Effector memory CD8-positive, alpha-beta T cell (primary cell): ENCODE measurements at regions not wholly inside any gene's neighbourhood (a gene's known extent, or its start where the extent isn't known, plus 50 kb on each side); places are given as distances from the start of the nearest gene placed in this dataset.

Experiments
- ATAC-seq: fragments of 150-1000 bp; cut with Tn5 transposase; replicated peaks from 2 replicates; pipeline ENCODE4 v1.10.0; 2021; ENCODE audit warnings: mild to moderate bottlenecking, moderate library complexity
- DNase-seq, 3 experiments: peaks; one replicate each; pipeline ENCODE4 v3.0.0; 2021
- H3K27ac Mint-ChIP-seq, 2 donors: one replicate each; pipeline ENCODE4 v1.8.0; 2022; ENCODE audit warnings: mild to moderate bottlenecking in 2 of 2, mixed read lengths in 2 of 2, moderate library complexity in 2 of 2
- H3K27me3 Mint-ChIP-seq, 2 donors: one replicate each; pipeline ENCODE4 v1.8.0; 2022; ENCODE audit warnings: mixed read lengths in 2 of 2
- H3K36me3 Mint-ChIP-seq: one replicate; pipeline ENCODE4 v1.8.0; 2022; ENCODE audit warnings: mild to moderate bottlenecking, moderate library complexity, mixed read lengths; ENCODE audit not compliant: insufficient read depth
- H3K4me1 Mint-ChIP-seq, 2 donors: one replicate each; pipeline ENCODE4 v1.8.0; 2022; ENCODE audit warnings: low read depth in 2 of 2, mixed read lengths in 2 of 2
- H3K4me3 Mint-ChIP-seq, 2 donors: one replicate each; pipeline ENCODE4 v1.8.0; 2022; ENCODE audit warnings: mild to moderate bottlenecking in 2 of 2, mixed read lengths in 2 of 2, moderate library complexity in 2 of 2
- H3K9me3 Mint-ChIP-seq, 2 donors: one replicate each; pipeline ENCODE4 v1.8.0; 2022; ENCODE audit warnings: mixed read lengths in 2 of 2

DNA sequence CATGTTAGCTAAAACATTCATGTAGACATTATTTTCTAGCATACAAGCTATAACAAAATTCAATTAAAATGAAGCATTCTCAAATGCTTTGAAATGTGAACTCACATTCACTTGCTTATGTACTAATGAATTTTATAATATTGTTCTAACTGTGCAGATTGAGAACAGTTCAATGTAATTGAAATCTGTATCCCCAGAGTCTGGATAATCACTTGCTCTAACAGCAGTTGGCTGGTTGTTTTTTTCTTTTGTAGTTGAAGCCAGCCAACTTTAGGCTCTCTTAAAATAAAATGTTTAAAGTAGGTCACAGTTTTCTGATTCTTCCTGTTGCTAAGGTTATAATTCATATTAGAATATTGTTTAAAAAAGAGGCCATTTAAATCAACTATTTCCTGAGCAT, 438.9 kb downstream of the NAF1 start:
- DNase-seq, result no peak
- Mint-ChIP-seq H3K9me3 (peaks cover 0 to 3% of the 10 kb centered on the region in 2 donors), H3K4me3 (no peak overlapping the region), H3K27ac (no peak overlapping the region), H3K27me3 (no peaks in the 10 kb centered on the region), H3K4me1 (no peaks in the 10 kb centered on the region), H3K36me3 (no peaks in the 10 kb centered on the region)
- ATAC-seq, result no peak

DNA sequence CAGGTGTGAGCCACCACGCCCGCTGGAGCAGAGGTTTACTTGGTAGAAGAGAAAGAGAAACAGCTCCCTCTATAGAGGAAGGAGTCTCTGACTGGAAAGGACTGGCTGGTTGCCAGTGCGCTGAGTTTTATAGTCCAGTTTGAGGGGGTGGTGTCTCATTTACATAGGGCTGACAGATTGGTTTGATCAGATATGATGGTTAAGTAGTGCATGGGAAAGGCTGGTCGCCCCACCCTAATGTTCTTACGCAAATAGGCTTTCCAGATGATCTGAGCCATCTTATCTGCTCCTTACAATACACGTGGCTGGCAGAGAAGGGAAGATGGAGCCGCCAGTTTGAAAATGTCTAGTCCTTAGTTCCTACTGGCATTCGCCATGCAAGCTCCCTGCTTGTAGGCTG, 439.5 kb downstream of the NAF1 start:
- H3K9me3 Mint-ChIP-seq, result peaks cover 0 to 3% of the 10 kb centered on the region in 2 donors
- no peak for ATAC-seq
- H3K27ac Mint-ChIP-seq, result no peak overlapping the region
- H3K36me3 Mint-ChIP-seq, result no peaks in the 10 kb centered on the region
- DNase-seq, result no peak
- no peak overlapping the region for H3K4me3 Mint-ChIP-seq
- no peaks in the 10 kb centered on the region for H3K27me3 Mint-ChIP-seq
- no peaks in the 10 kb centered on the region for H3K4me1 Mint-ChIP-seq

DNA sequence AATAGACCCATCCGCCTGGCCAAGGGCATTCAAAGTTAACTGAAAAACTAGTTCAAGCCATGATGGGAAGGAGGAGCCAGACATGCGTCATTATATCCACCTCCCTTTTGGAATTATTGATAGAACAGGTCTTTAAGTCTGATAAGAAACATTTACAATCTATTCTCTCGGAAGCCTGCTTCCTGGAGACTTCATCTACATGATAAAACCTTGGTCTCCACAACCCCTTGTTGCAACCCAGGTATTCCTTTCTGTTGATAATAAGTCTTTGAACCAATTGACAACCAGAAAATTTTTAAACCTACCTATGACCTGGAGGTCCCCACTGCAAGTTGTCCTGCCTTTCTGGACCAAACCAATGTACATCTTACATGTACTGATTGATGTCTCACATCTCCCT, 451.3 kb downstream of the NAF1 start:
- DNase-seq (no peak), ATAC-seq (no peak)
- H3K27me3 Mint-ChIP-seq, result no peaks in the 10 kb centered on the region
- no peaks in the 10 kb centered on the region for H3K36me3 Mint-ChIP-seq
- no peak overlapping the region for H3K27ac Mint-ChIP-seq
- no peaks in the 10 kb centered on the region for H3K4me1 Mint-ChIP-seq
- H3K9me3 Mint-ChIP-seq, result peaks cover 23% of the 10 kb centered on the region in 2 donors
- no peak overlapping the region for H3K4me3 Mint-ChIP-seq

DNA sequence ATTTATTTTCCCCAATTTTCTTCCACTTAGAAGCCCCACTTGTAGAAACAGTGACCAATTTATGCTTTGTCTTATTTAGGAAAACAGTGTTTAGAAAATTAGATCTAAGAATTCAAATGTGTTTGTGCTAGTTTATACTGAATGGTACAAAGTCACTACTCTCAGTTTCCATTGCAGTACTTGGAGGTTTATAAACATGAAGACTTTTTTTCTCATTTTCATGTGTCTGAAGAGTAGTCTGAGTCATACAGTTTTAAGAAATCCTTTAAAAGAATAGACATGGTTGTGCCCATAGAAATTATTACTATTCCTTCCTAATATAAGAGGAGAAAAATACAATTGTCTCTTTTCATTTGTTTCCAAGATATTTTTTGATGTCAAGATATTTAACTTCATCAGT, 458.7 kb downstream of the NAF1 start:
- peaks cover 28 to 41% of the 10 kb centered on the region in 2 donors for H3K9me3 Mint-ChIP-seq
- DNase-seq (no peak), ATAC-seq (no peak)
- H3K4me1 Mint-ChIP-seq, result no peaks in the 10 kb centered on the region
- H3K27me3 Mint-ChIP-seq, result no peaks in the 10 kb centered on the region
- no peak overlapping the region for H3K27ac Mint-ChIP-seq
- H3K36me3 Mint-ChIP-seq, result peaks cover 3% of the 10 kb centered on the region
- H3K4me3 Mint-ChIP-seq, result no peak overlapping the region

DNA sequence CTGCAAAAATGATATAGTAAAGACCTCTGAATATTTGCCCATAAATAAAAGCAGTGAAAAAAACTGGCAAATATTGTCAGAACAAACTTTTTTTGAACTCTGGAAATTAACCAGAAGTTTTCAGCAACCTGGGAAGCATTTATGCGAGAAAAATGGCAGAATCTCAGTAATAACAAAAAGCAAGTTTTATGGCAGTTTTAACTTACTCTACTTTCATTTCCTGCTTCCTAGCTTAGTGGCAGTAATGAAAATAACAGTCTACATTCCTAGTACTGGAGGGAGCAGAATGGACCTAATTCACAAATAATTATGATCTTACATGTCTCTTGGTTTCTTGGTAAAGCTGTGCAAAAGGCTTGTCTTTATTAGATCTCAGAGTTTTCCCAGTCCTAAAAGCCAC, 460.1 kb downstream of the NAF1 start:
- H3K4me1 Mint-ChIP-seq, result no peaks in the 10 kb centered on the region
- H3K27ac Mint-ChIP-seq, result no peak overlapping the region
- DNase-seq (no peak), ATAC-seq (no peak)
- peaks cover 3% of the 10 kb centered on the region for H3K36me3 Mint-ChIP-seq
- peaks cover 16 to 29% of the 10 kb centered on the region in 2 donors for H3K9me3 Mint-ChIP-seq
- no peak overlapping the region for H3K4me3 Mint-ChIP-seq
- H3K27me3 Mint-ChIP-seq, result no peaks in the 10 kb centered on the region

DNA sequence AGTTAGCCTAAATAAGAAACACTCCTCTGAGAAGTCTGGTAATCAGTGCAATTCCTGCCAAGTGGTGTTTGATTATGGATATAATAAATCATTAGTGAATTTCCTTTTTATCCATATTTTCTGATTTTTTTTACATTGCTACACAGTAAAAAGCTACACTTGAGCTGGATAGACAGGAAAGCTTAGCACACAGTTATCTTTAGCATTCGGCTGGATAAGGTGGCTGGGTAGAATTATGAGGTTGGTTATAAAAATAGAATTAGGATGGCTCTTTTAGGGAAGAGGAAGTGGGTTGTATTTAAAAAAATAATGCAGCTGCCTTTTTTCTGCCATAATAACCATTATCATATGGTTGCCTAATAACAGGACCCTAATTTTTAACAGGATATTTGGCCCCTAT, 460.6 kb downstream of the NAF1 start:
- no peak overlapping the region for H3K4me3 Mint-ChIP-seq
- no peak for ATAC-seq
- H3K4me1 Mint-ChIP-seq, result no peaks in the 10 kb centered on the region
- peaks cover 16 to 28% of the 10 kb centered on the region in 2 donors for H3K9me3 Mint-ChIP-seq
- H3K36me3 Mint-ChIP-seq, result peaks cover 3% of the 10 kb centered on the region
- DNase-seq, result no peak
- no peaks in the 10 kb centered on the region for H3K27me3 Mint-ChIP-seq
- H3K27ac Mint-ChIP-seq, result no peak overlapping the region

DNA sequence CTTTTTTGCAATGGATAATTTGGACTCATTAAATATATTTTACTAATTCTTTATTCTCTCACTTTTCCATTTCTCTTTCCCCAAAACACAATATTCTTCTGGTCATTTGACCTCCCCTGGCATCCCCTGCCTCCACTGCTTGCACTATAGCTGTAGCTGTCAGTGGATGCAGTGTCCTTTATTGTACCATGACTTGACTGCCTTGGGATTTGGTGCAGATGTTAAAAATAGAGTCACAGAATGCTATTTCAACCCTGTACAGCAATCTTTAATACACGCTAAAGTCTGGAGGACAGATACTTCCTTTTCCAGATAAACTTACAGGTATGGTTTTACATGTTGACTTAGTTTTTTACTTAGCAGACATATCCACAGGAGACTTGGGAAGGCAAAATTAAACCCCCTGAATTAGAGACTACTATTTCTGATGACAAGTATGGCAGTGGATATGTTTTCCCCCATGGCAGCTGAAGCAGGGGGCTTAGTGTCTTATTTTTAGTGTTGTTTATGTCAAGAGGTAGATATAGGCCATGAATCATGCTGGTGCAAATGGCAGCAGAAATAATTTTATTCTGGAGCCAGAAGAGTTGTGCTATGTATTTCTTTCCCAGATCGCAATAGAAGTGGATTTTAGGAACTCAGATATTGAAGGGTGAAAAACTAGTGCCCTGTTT, 461.4 kb downstream of the NAF1 start:
- no peak for DNase-seq
- ATAC-seq, result no peak
- Mint-ChIP-seq H3K36me3 (peaks cover 3% of the 10 kb centered on the region), H3K4me1 (no peaks in the 10 kb centered on the region), H3K9me3 (peaks cover 10 to 25% of the 10 kb centered on the region in 2 donors), H3K27me3 (no peaks in the 10 kb centered on the region), H3K27ac (no peak overlapping the region), H3K4me3 (no peak overlapping the region)

DNA sequence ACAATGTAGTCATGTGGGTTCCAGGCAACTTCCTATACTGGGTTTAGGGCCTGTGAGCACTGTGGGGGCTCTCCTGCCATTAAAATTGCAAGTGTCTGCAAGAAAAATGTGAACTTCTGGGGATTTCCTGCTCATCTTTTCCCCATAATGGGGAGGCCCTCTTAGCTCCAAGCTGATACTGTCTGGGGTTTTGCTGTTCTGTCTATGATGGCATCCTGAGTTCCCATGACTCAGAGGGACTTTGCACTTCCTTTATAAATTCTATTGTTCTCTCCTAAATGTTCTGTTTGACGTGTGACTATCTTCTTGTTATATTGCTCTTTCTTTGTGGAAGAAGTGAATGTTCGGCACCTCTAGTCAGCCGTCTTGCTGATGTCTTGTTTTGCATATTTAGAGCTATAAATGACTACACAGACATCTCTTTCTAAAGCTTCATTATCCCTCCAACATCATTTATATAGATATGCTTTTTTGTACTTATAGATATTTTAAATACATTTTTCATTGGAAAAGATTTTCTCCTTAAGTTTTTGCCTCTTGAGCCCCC, 465.8 kb downstream of the NAF1 start:
- Mint-ChIP-seq H3K4me1 (no peaks in the 10 kb centered on the region), H3K36me3 (peaks cover 3% of the 10 kb centered on the region), H3K4me3 (no peak overlapping the region), H3K27ac (no peak overlapping the region), H3K27me3 (no peaks in the 10 kb centered on the region), H3K9me3 (peaks cover 8 to 14% of the 10 kb centered on the region in 2 donors)
- ATAC-seq (no peak), DNase-seq (no peak)

DNA sequence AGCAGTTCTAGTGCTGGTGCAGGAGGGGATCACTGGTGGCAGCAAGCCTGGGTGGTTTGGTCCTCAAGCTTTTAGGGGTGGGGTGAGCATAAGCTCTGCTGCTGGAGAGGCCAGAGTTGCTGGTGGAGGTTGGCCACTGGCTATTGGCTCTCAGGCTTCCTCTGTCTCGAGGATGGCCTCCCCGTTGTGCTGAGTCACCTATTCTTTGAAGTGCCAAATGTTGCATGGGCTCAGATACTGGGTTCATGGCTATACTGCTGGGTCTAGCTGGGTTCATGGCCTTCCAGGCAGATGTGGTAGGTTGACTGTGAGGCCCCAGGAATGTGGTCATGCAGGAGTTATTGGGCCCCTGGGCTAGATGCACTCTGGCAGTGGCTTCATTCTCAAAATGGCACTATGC, 466.3 kb downstream of the NAF1 start:
- DNase-seq (no peak), ATAC-seq (no peak)
- Mint-ChIP-seq H3K4me3 (no peak overlapping the region), H3K27ac (no peak overlapping the region), H3K4me1 (no peaks in the 10 kb centered on the region), H3K27me3 (no peaks in the 10 kb centered on the region), H3K9me3 (peaks cover 8 to 14% of the 10 kb centered on the region in 2 donors), H3K36me3 (peaks cover 3% of the 10 kb centered on the region)

DNA sequence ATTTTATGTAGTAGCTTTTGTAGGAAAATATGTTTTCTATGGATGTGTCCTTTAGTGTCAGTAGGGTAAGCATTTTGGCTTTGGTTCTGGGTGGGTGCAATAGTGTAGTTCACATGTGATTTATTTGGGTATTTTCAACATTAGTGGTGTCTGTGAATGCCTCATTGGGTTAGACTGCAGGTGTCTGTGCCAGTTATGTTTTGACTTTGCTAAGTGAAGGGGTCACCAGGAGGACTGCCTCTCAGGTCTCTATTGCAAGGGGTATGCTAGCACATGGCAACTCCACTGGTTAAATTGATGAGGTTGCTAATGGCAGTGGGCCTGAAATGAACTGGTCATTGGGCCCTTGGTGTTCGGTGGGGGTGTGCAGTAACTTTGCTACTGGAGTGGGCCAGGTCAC, 467.1 kb downstream of the NAF1 start:
- H3K27me3 Mint-ChIP-seq, result no peaks in the 10 kb centered on the region
- H3K4me1 Mint-ChIP-seq, result no peaks in the 10 kb centered on the region
- ATAC-seq (no peak), DNase-seq (no peak)
- no peak overlapping the region for H3K4me3 Mint-ChIP-seq
- no peak overlapping the region for H3K27ac Mint-ChIP-seq
- H3K9me3 Mint-ChIP-seq, result peaks cover 9 to 14% of the 10 kb centered on the region in 2 donors
- no peaks in the 10 kb centered on the region for H3K36me3 Mint-ChIP-seq

DNA sequence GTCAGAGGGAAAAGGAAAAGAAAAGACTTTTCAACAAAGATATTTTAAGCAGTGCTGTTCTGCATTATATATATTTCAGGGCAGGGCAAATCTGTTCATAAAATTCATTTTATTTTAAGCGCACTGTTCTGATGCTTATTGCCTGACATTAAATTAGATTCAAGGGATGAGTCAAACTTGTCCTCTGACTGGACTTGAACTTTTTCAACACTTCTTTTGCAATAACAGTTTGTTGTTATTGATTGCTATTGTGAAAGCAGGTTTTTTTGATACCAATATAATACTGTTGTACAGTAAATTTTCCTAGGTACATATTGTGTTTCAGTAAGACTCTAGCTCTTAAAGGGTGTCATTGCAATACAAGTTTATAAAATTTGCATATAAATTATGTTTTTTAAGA, 481.3 kb downstream of the NAF1 start:
- Mint-ChIP-seq H3K4me3 (no peak overlapping the region), H3K27me3 (no peaks in the 10 kb centered on the region), H3K36me3 (no peaks in the 10 kb centered on the region), H3K9me3 (peaks cover 7 to 8% of the 10 kb centered on the region in 2 donors), H3K27ac (no peak overlapping the region), H3K4me1 (no peaks in the 10 kb centered on the region)
- no peak for ATAC-seq
- DNase-seq, result no peak

DNA sequence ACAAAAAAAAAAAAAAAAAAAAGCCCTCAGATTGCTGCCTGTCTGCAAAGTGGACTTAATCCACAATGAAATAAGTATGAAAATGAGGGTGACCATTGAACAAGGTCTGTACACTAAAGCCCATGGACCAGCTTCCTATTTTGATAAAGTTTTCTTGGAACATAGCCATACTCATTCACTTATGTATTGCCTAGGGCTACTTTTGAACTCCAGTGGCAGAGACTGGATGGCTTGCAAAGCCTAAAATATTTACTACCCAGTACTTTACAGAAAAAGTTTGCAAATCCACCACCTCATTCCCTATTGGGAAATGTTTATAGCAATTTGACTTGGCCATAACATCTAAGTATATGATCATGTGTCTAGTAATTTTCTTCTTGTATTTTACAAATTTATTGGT, 481.7 kb downstream of the NAF1 start:
- Mint-ChIP-seq H3K36me3 (no peaks in the 10 kb centered on the region), H3K4me1 (no peaks in the 10 kb centered on the region), H3K27ac (no peak overlapping the region), H3K4me3 (no peak overlapping the region), H3K27me3 (no peaks in the 10 kb centered on the region), H3K9me3 (peaks cover 7 to 8% of the 10 kb centered on the region in 2 donors)
- no peak for DNase-seq
- ATAC-seq, result no peak

DNA sequence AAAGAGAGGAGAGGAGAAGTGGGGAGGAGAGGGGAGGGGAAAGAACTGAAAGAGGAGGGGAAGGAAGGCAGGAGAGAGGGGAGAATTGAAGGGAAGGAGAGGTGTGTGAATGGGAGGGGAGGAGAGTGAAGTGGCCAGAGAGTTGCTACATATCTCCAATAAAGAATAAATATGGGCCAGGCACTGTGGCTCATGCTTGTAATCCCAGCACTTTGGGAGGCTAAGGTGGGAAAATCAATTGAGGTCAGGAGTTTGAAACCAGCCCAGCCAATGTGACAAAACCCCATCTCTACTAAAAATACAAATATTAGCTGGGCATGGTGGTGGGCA, 482.4 kb downstream of the NAF1 start:
- DNase-seq, result no peak
- no peaks in the 10 kb centered on the region for H3K27me3 Mint-ChIP-seq
- H3K27ac Mint-ChIP-seq, result no peak overlapping the region
- peaks cover 7 to 8% of the 10 kb centered on the region in 2 donors for H3K9me3 Mint-ChIP-seq
- H3K4me3 Mint-ChIP-seq, result no peak overlapping the region
- no peaks in the 10 kb centered on the region for H3K4me1 Mint-ChIP-seq
- no peaks in the 10 kb centered on the region for H3K36me3 Mint-ChIP-seq
- no peak for ATAC-seq

DNA sequence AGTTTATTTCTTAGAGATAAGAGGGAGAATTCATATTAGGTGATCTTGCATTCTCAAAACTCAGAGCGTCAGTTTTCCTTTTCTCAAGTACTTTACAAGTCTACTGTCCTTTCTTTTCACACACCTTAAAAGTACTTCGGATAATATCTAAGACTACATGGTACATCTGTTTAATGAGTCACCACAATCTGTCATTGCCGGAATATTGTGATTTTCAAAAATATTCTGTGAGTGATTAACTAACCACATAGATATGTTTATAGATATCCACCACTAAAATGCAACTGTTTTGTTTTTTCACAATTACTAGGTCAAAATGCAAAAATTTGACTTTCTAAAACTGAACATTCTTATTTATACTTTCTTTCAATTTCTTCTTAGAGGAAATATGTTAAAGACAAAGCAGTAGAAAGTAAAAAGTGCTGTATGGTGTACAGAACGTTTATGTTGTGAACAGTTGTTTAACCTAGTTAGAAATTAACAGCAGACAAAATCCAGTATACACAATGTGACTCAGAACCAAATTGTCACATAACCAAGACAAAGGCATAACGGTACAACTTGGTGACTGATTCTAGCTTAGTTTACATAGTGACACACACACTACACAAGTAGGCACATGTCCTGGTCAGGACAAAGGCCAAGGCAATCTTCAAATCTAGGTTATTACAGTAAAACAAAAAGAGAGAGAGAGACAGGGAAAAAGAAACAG, 482.9 kb downstream of the NAF1 start:
- no peaks in the 10 kb centered on the region for H3K4me1 Mint-ChIP-seq
- no peak for DNase-seq
- ATAC-seq, result no peak
- H3K36me3 Mint-ChIP-seq, result no peaks in the 10 kb centered on the region
- H3K4me3 Mint-ChIP-seq, result no peak overlapping the region
- no peaks in the 10 kb centered on the region for H3K27me3 Mint-ChIP-seq
- H3K9me3 Mint-ChIP-seq, result peaks cover 7 to 8% of the 10 kb centered on the region in 2 donors
- no peak overlapping the region for H3K27ac Mint-ChIP-seq
